DND-41 (cell line): ENCODE measurements at regions not wholly inside any gene's neighbourhood (a gene's known extent, or its start where the extent isn't known, plus 50 kb on each side); places are given as distances from the start of the nearest gene placed in this dataset.

ENCODE experiments used
- ATAC-seq: fragments of 200-7000 bp; cut with Tn5 transposase; 3 replicates; pipeline ENCODE4 v1.9.1; 2021; ENCODE audit warnings: low read depth; ENCODE audit not compliant: insufficient read depth
- DNase-seq: peaks from one replicate; pipeline ENCODE4 v3.0.0-alpha.2; 2020
- H2AFZ ChIP-seq: 2 replicates; pipeline ENCODE4 v1.6.0; 2012; ENCODE audit warnings: low read depth, low read length
- H3K27ac ChIP-seq: 2 replicates; pipeline ENCODE4 v1.5.1; 2012; ENCODE audit warnings: low read length, inconsistent platforms
- H3K27me3 ChIP-seq: fragments of 200-600 bp; sonication (generic); 2 replicates; pipeline ENCODE4 v1.6.0; 2012; ENCODE audit warnings: low read length, mild to moderate bottlenecking, inconsistent platforms; ENCODE audit not compliant: insufficient read depth, poor library complexity
- H3K36me3 ChIP-seq: 2 replicates; pipeline ENCODE4 v1.5.1; 2012; ENCODE audit warnings: low read length, inconsistent platforms; ENCODE audit not compliant: insufficient read depth
- H3K4me1 ChIP-seq: 2 replicates; pipeline ENCODE4 v1.5.1; 2012; ENCODE audit warnings: mild to moderate bottlenecking, low read length; ENCODE audit not compliant: insufficient read depth
- H3K4me2 ChIP-seq: 2 replicates; pipeline ENCODE4 v1.6.0; 2012; ENCODE audit warnings: mild to moderate bottlenecking, moderate library complexity, low read length, inconsistent platforms; ENCODE audit not compliant: insufficient read depth
- H3K4me3 ChIP-seq, 2 experiments: fragments of 200-600 bp in 1 of 2; shearing (Covaris generic) in 1 of 2; 2 replicates each; pipeline ENCODE4 v1.5.1; 2012 to 2016; ENCODE audit warnings: inconsistent platforms in 2 of 2, low read length in 2 of 2, mild to moderate bottlenecking in 2 of 2, low read depth in 1 of 2, moderate library complexity in 1 of 2
- H3K79me2 ChIP-seq: 2 replicates; pipeline ENCODE4 v1.6.0; 2012; ENCODE audit warnings: low read length, inconsistent platforms; ENCODE audit not compliant: insufficient read depth
- H3K9ac ChIP-seq: 2 replicates; pipeline ENCODE4 v1.6.0; 2012; ENCODE audit warnings: low read depth, mild to moderate bottlenecking, inconsistent platforms, low read length, moderate library complexity
- H3K9me3 ChIP-seq: 2 replicates; pipeline ENCODE4 v1.5.1; 2012; ENCODE audit warnings: low read length, moderate library complexity, mild to moderate bottlenecking, inconsistent platforms; ENCODE audit not compliant: insufficient read depth, severe bottlenecking
- H4K20me1 ChIP-seq: 2 replicates; pipeline ENCODE4 v1.6.0; 2012; ENCODE audit warnings: low read length; ENCODE audit not compliant: insufficient read depth
- CTCF ChIP-seq: IDR thresholded peaks from 2 replicates; pipeline ENCODE4 v1.5.1; 2012; ENCODE audit warnings: borderline replicate concordance, low read length, moderate library complexity, mild to moderate bottlenecking; ENCODE audit not compliant: poor library complexity, severe bottlenecking; ENCODE audit errors: extremely low read depth
- EZH2 ChIP-seq: IDR thresholded peaks from 3 replicates; pipeline ENCODE4 v1.6.1; 2012; ENCODE audit warnings: borderline replicate concordance, low read depth, mild to moderate bottlenecking, moderate library complexity, low read length, inconsistent platforms; ENCODE audit not compliant: severe bottlenecking

DNA sequence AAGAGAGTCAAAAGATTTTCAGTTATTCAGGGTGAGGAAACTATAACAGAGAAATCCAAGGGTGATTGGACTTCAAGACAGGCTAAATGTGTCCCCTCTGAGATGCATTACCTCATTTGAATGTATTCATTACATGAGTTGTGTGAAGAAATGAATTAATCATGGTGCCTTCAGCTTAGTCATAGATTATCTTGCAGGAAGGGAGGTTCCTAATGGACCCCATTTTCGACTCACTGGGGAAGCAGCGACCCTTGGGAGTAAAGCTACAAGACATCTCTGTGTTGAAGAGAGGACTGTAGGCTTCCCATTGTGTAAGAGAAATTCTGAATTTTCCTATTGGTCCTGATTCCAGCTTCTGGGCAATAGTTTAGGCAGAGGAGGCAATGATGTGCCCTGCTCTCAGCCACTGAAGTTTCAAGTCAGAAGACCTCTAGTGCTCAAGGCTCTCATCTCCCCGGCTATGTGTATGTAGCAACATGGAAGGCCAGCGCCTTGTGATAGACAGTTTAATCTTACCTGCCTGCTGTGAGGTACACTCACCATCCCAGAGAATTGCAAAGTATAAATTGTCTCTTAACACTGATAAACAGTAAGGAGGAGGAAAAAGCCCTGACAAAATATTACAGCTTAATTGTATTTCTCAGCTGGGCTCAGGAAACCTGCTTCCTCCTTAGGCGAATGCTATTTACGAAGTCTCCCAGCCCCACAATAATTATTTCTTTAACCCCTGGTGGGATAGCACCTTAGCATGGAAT, 133.8 kb downstream of the PDCD6IP start:
- TF ChIP-seq EZH2, result no peak
- TF ChIP-seq CTCF, result no peak
- Histone ChIP-seq H3K4me2 (no peak overlapping the region), H3K9ac (no peak overlapping the region), H3K36me3 (no peaks in the 10 kb centered on the region), H3K79me2 (no peaks in the 10 kb centered on the region), H3K4me1 (no peaks in the 10 kb centered on the region), H3K27ac (no peak overlapping the region), H3K27me3 (no peaks in the 10 kb centered on the region), H3K9me3 (no peaks in the 10 kb centered on the region), H3K4me3 (no peak overlapping the region), H2AFZ (no peak overlapping the region), H4K20me1 (no peaks in the 10 kb centered on the region)
- ATAC-seq (no peak), DNase-seq (no peak)

- Histone ChIP-seq H3K4me3 (no peak overlapping the region), H4K20me1 (no peaks in the 10 kb centered on the region), H3K27me3 (no peaks in the 10 kb centered on the region), H3K4me2 (no peak overlapping the region), H3K9me3 (peaks cover 2% of the 10 kb centered on the region), H3K36me3 (no peaks in the 10 kb centered on the region), H3K79me2 (no peaks in the 10 kb centered on the region), H3K9ac (no peak overlapping the region), H3K4me1 (no peaks in the 10 kb centered on the region), H2AFZ (no peak overlapping the region), H3K27ac (no peak overlapping the region)
- ATAC-seq (no peak), DNase-seq (no peak)
- TF ChIP-seq EZH2, result no peak
- TF ChIP-seq CTCF, result no peak
Observed at GRCh38 chr3:33936171-33936920, 137.9 kb downstream of the PDCD6IP start.

GRCh38 chr3:33936921-33937525, 138.6 kb downstream of the PDCD6IP start:
- Histone ChIP-seq H3K79me2 (no peaks in the 10 kb centered on the region), H3K36me3 (no peaks in the 10 kb centered on the region), H3K4me1 (no peaks in the 10 kb centered on the region), H3K4me2 (no peak overlapping the region), H4K20me1 (no peaks in the 10 kb centered on the region), H3K9me3 (peaks cover 2% of the 10 kb centered on the region), H3K27ac (no peak overlapping the region), H3K9ac (no peak overlapping the region), H3K4me3 (no peak overlapping the region), H3K27me3 (no peaks in the 10 kb centered on the region), H2AFZ (no peak overlapping the region)
- TF ChIP-seq CTCF, result no peak
- no peak for TF ChIP-seq EZH2
- no peak for ATAC-seq
- DNase-seq, result no peak
